ENCODE measurements at regions not wholly inside any gene's neighbourhood (a gene's known extent, or its start where the extent isn't known, plus 50 kb on each side); places are given as distances from the start of the nearest gene placed in this dataset.
A peak's percentile ranks its signal among the peaks of the same experiment; 100 is the strongest.

- Histone ChIP-seq H3K4me3 (ENCODE audit: low read depth, low read length, poor library complexity, severe bottlenecking) (no peak overlapping the region), H3K36me3 (ENCODE audit: insufficient read depth, low read length, poor library complexity, severe bottlenecking) (no peaks in the 10 kb centered on the region), H3K27me3 (replicated peaks; ENCODE audit: insufficient read depth, low read depth, low read length, poor library complexity) (no peaks in the 10 kb centered on the region), H3K27ac (ENCODE audit: low read depth, low read length, poor library complexity, severe bottlenecking) (no peak overlapping the region), H3K9me3 (ENCODE audit: low read depth, low read length, poor library complexity, severe bottlenecking) (peaks cover 3% of the 10 kb centered on the region), H3K4me1 (ENCODE audit: insufficient read depth, low read length, poor library complexity, severe bottlenecking) (no peaks in the 10 kb centered on the region)
- ChIA-PET CTCF (no interaction called here), POLR2A (ENCODE audit: low non-redundant PET) (no interaction called here)
- no peak for DNase-seq (ENCODE audit: low spot score)
- BruUV-seq (replicated peaks): no TSS peak
- intact Hi-C loops (cut with micrococcal nuclease; ENCODE audit: unreplicated experiment): no loop called here
- TF ChIP-seq EZH2 (IDR thresholded peaks at IDR 0.05; ENCODE audit: borderline replicate concordance, low read depth, low read length, poor library complexity, severe bottlenecking) (no peak), CTCF (conservative IDR thresholded peaks at IDR 0.05; ENCODE audit: low read depth, low read length) (no peak)
Measured at GRCh38 chr2:78940998-78941397, 84.5 kb upstream of the REG3G start.

GRCh38 chr2:78941751-78942150 lies 83.8 kb upstream of the REG3G start:
- Histone ChIP-seq H3K27me3 (replicated peaks; ENCODE audit: insufficient read depth, low read depth, low read length, poor library complexity) (no peaks in the 10 kb centered on the region), H3K9me3 (ENCODE audit: low read depth, low read length, poor library complexity, severe bottlenecking) (peaks cover 3% of the 10 kb centered on the region), H3K36me3 (ENCODE audit: insufficient read depth, low read length, poor library complexity, severe bottlenecking) (no peaks in the 10 kb centered on the region), H3K4me1 (ENCODE audit: insufficient read depth, low read length, poor library complexity, severe bottlenecking) (no peaks in the 10 kb centered on the region), H3K27ac (ENCODE audit: low read depth, low read length, poor library complexity, severe bottlenecking) (no peak overlapping the region), H3K4me3 (ENCODE audit: low read depth, low read length, poor library complexity, severe bottlenecking) (no peak overlapping the region)
- TF ChIP-seq CTCF (conservative IDR thresholded peaks at IDR 0.05; ENCODE audit: low read depth, low read length): no peak
- TF ChIP-seq EZH2 (IDR thresholded peaks at IDR 0.05; ENCODE audit: borderline replicate concordance, low read depth, low read length, poor library complexity, severe bottlenecking): no peak
- POLR2A ChIA-PET (ENCODE audit: low non-redundant PET): interaction anchor here (0.6 kb wide), 1 partner anchor 261 kb away, joined by 10 read pairs; no protein-coding TSS in a partner anchor
- intact Hi-C loops (cut with micrococcal nuclease; ENCODE audit: unreplicated experiment): no loop called here
- CTCF ChIA-PET: no interaction called here
- BruUV-seq (replicated peaks): no TSS peak
- DNase-seq (ENCODE audit: low spot score): peak; percentile 51

DNA sequence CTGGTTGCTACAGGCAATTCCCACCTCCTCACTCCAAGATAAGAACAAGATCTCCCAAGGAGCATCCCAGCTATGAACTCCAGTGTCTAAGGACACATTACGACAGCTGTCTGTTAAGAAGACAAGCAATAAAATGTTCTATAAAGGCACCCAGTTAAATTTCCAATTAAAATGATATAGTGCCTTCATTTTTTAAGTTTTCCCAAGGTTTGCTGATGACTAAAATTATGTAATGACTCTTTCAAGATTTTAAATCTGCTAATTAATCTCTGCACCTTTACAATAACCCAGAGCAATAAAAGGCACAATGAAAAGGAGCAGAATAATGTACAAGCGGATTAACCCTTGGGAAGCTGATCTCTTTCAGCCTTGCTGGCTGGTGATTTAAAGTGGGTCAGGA lies 61.6 kb upstream of the REG3G start:
- intact Hi-C loops (cut with micrococcal nuclease; ENCODE audit: unreplicated experiment): loop anchor here (5.0 kb wide), 1 partner anchor 82 kb away; no protein-coding TSS in a partner anchor
- DNase-seq (ENCODE audit: low spot score): no peak
- BruUV-seq (replicated peaks): no TSS peak
- H3K36me3 ChIP-seq (ENCODE audit: insufficient read depth, low read length, poor library complexity, severe bottlenecking): no peaks in the 10 kb centered on the region
- ChIA-PET CTCF (no interaction called here), POLR2A (ENCODE audit: low non-redundant PET) (no interaction called here)
- no peaks in the 10 kb centered on the region for H3K27me3 ChIP-seq (replicated peaks; ENCODE audit: insufficient read depth, low read depth, low read length, poor library complexity)
- H3K27ac ChIP-seq (ENCODE audit: low read depth, low read length, poor library complexity, severe bottlenecking): no peak overlapping the region
- no peak for TF ChIP-seq EZH2 (IDR thresholded peaks at IDR 0.05; ENCODE audit: borderline replicate concordance, low read depth, low read length, poor library complexity, severe bottlenecking)
- no peak for TF ChIP-seq CTCF (conservative IDR thresholded peaks at IDR 0.05; ENCODE audit: low read depth, low read length)
- H3K4me3 ChIP-seq (ENCODE audit: low read depth, low read length, poor library complexity, severe bottlenecking): no peak overlapping the region
- H3K9me3 ChIP-seq (ENCODE audit: low read depth, low read length, poor library complexity, severe bottlenecking): no peaks in the 10 kb centered on the region
- no peaks in the 10 kb centered on the region for H3K4me1 ChIP-seq (ENCODE audit: insufficient read depth, low read length, poor library complexity, severe bottlenecking)

Data from A673 (cell line).